ENCODE measurements at regions not wholly inside any gene's neighbourhood (a gene's known extent, or its start where the extent isn't known, plus 50 kb on each side); places are given as distances from the start of the nearest gene placed in this dataset.
"Not testable (repeated sequence)": the region's sequence is repeated elsewhere in the genome, so short reads cannot be mapped to it uniquely, and the experiment has no call there.

DNA sequence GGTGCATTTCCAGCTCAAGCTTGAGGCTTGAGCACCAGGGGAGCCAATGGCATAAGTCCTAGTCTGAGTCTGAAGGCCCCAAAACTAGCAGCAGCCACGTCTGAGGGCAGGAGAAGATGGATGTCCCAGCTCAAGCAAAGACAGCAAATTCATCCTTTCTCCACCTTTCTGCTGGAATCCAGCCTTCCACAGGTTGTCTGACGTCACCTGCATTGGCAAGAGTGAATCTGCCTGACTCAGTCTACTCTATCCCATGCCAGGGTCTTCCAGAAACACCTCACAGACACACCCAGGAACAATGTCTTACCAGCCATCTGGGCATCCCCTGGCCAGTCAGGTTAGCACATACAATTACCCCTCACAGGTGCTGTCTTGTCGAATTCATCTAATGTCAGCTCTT is 76.2 kb upstream of the SOX11 start:
- DNase-seq (ENCODE audit: low spot score) = no peak

DNA sequence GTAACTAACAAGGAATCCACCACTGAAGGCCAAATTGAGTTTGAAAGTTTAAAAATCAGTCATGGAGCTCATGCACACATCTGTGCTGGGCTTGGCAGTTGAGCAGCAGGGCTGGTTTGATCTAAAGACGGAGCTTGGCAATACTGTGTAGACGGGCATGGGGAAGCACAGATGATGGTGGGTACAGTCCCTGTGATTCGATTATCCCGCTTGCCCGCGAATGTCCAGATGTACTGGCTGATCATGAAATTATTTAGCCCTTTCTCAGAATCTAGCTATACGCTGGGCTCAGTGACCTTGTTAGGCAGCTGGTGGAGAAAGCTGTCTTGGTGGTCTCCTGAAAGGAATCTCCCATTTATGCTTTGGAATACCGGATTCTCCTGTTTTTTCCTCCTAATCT is 74.8 kb upstream of the SOX11 start:
- no peak for DNase-seq (ENCODE audit: low spot score)

DNA sequence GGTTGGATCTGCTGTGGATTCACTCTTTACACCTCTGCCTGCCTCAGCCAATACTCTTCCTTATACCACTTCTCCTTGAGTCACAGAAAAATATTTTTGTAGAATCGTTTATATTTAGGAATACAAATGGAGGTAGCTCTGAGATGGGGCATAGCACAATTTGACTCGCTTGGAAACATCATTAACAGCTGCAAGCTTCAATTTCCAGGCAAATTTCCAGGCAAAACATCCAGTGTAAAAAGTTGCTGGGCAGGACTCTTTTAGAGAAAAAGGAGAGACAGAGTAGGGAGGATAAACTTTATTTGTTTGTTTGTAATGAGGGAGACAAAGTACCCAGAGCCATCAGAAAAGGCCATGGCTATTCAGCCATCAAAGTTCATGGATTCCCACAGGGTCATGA is 74.4 kb upstream of the SOX11 start:
- no peak for DNase-seq (ENCODE audit: low spot score)

DNA sequence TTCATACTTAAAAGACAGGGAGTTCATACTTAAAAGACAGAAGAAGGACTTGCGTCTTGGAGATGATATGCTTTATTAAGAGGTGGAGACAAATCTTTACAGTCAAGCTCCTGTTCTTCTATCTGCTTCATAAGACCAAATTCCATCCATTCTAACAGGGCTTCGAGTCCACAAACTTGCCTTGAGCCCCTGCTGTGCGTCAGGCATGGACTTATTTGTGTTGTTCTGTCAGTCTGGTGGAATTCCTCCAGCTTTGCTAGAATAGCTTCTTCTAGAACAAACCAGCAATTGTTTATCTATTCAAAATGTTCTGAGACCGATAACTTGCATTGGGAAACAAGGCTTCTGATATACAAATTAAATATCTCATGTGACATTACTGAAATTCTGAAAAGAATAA is 73.9 kb upstream of the SOX11 start:
- no peak for DNase-seq (ENCODE audit: low spot score)

DNA sequence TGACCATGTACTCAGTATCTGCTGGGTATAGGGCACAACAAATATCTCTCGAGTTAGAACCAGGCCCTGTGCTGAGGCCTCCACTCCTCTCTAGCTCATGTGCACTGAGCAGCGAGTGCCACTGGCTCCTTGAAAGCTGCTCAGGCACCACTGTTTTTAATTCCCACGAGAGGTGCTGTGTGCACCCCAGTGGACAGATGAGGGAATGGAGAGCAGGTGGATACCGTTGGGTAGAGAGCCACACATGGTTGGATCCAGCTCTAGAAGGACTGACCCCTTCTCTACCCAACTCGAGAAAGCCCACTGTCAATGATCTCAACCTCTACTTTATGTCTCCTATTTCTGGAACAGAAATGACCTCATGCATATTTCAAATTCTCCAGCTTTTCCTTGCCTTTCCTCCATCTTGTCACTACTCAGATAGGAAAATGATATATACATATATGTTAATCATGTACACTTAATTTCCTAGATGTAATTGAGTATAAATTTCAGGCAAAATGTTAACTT is 66.6 kb upstream of the SOX11 start:
- not testable (repeated sequence) for DNase-seq (ENCODE audit: low spot score)

DNA sequence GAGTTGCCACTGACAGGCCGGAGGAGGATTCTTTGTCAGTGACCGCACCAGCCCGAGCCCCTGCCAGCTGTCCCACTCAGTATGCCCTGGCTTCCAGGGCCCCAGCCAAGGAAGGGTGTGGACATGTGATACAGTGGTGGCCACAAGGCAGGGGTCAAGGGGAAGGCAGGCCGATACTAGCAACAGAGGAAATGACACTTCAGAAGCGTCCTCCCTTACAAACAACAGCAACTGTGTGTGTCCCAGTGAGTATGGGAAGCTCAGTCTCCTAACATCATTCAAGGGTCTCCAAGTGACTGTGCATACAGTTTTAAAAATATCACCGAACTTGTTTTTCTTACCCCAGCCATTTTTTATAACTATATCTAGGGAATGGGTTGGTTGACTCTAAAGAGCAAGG is 63.7 kb upstream of the SOX11 start:
- DNase-seq (ENCODE audit: low spot score) = not testable (repeated sequence)

DNA sequence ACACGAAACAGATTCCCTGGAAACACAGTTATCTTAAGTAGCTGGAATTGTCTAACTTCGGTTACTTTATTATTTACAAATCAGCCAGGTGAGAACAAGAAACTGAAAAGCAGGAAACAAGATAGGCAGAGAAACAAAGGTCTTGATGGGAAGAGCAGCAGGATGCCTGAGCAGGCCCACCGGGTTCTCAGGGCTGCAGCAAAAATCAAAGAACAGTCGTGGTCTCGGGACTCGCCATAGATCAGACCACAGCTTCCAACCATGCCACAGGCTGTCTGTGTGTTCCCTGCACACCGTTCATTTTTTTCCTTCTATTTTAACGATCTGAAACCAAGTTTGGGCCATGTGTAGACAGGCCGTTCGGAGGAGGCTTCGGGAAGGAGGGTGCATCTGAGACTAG is 62.7 kb upstream of the SOX11 start:
- not testable (repeated sequence) for DNase-seq (ENCODE audit: low spot score)

DNA sequence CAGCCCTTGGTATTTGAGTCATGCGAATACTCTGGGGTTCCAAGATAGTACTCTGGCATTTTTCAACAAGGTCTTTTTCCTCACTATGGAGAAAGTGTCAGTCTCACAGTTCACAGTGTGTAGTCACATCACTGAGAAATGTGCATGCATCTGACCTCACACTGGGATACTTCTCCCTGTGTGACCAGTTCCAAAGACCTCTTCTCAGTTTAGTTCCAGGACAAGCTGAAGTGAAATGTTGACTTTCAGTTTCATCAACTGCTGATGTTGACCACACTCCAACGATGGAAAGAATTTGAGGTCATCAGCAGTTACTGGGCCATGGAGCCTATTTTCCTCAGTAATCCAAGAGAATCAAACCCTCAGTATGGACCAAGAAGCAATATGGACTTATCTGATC is 55.1 kb upstream of the SOX11 start:
- not testable (repeated sequence) for DNase-seq (ENCODE audit: low spot score)
